BE2C (cell line): ENCODE measurements at regions not wholly inside any gene's neighbourhood (a gene's known extent, or its start where the extent isn't known, plus 50 kb on each side); places are given as distances from the start of the nearest gene placed in this dataset.

ENCODE experiments used
- DNase-seq: peaks from one replicate; pipeline ENCODE4 v3.0.0-alpha.2; 2020
- H3K27me3 ChIP-seq: fragments of 250-450 bp; sonication (Bioruptor Pico); 2 replicates; pipeline ENCODE4 v1.5.1; 2020; ENCODE audit warnings: mild to moderate bottlenecking
- H3K36me3 ChIP-seq: fragments of 250-450 bp; sonication (Bioruptor Pico); 2 replicates; pipeline ENCODE4 v1.5.1; 2020; ENCODE audit warnings: mild to moderate bottlenecking
- H3K4me1 ChIP-seq: fragments of 250-450 bp; sonication (Bioruptor Pico); 2 replicates; pipeline ENCODE4 v1.5.1; 2020
- H3K4me3 ChIP-seq: 2 replicates; pipeline ENCODE4 v1.5.1; 2011; ENCODE audit warnings: low read depth, low read length
- H3K9me3 ChIP-seq: fragments of 250-450 bp; sonication (Bioruptor Pico); 2 replicates; pipeline ENCODE4 v1.5.1; 2020
- CTCF ChIP-seq: IDR thresholded peaks from 2 replicates; pipeline ENCODE4 v1.5.1; 2012; ENCODE audit warnings: mild to moderate bottlenecking, low read depth, low read length

GRCh38 chr6:43922426-43923375 is 152.7 kb downstream of the VEGFA start:
- DNase-seq = no peak
- H3K27me3 ChIP-seq = no peaks in the 10 kb centered on the region
- no peaks in the 10 kb centered on the region for H3K9me3 ChIP-seq
- H3K4me1 ChIP-seq = peaks cover 25% of the 10 kb centered on the region
- no peak for TF ChIP-seq CTCF
- H3K36me3 ChIP-seq = no peaks in the 10 kb centered on the region
- no peak overlapping the region for H3K4me3 ChIP-seq

- Histone ChIP-seq H3K27me3 (no peaks in the 10 kb centered on the region), H3K36me3 (no peaks in the 10 kb centered on the region), H3K9me3 (no peaks in the 10 kb centered on the region), H3K4me3 (no peak overlapping the region), H3K4me1 (peaks cover 28% of the 10 kb centered on the region)
- DNase-seq = no peak
- no peak for TF ChIP-seq CTCF
Observed at GRCh38 chr6:43921548-43922425, 151.8 kb downstream of the VEGFA start.

GRCh38 chr6:43921039-43921438 is 151.0 kb downstream of the VEGFA start:
- Histone ChIP-seq H3K27me3 (no peaks in the 10 kb centered on the region), H3K4me1 (peaks cover 28% of the 10 kb centered on the region), H3K4me3 (no peak overlapping the region), H3K36me3 (no peaks in the 10 kb centered on the region), H3K9me3 (no peaks in the 10 kb centered on the region)
- no peak for TF ChIP-seq CTCF
- DNase-seq = no peak

- no peak for TF ChIP-seq CTCF
- no peaks in the 10 kb centered on the region for H3K9me3 ChIP-seq
- H3K27me3 ChIP-seq = no peaks in the 10 kb centered on the region
- no peak overlapping the region for H3K4me3 ChIP-seq
- H3K36me3 ChIP-seq = no peaks in the 10 kb centered on the region
- no peak for DNase-seq
- peaks cover 40% of the 10 kb centered on the region for H3K4me1 ChIP-seq
Observed at GRCh38 chr6:43919774-43920173, 149.8 kb downstream of the VEGFA start.

GRCh38 chr6:43917878-43918382 is 147.9 kb downstream of the VEGFA start:
- H3K27me3 ChIP-seq = no peaks in the 10 kb centered on the region
- no peaks in the 10 kb centered on the region for H3K36me3 ChIP-seq
- H3K4me3 ChIP-seq = no peak overlapping the region
- no peaks in the 10 kb centered on the region for H3K9me3 ChIP-seq
- peaks cover 46% of the 10 kb centered on the region for H3K4me1 ChIP-seq
- peak; percentile 69 for DNase-seq
- no peak for TF ChIP-seq CTCF
